Putamen (tissue), 1 donor: ENCODE measurements at regions not wholly inside any gene's neighbourhood (a gene's known extent, or its start where the extent isn't known, plus 50 kb on each side); places are given as distances from the start of the nearest gene placed in this dataset.

Source experiments
- DNase-seq: peaks from one replicate; pipeline ENCODE4 v3.0.0-alpha.2; 2016; ENCODE audit warnings: low spot score

DNA sequence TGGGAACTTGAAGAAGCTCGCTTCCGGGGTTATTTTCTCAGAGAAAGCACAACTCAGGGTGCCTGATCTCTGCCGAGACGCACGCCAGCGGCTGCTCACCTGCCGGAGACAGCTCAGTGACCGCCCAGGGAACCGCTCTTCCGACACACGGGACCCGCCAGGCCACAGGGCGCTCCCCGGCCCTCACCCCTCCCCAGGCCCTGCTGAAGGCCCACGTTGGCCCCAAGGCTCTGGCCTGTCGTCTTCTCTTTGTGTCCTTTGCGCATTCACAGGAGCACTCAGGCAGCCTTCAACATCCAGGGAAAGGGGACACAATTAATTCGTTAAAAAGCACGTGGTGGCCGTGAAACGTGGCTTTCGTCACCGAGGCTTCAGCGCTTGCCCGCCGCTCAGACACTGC, 276.3 kb upstream of the SALL3 start:
- no peak for DNase-seq

DNA sequence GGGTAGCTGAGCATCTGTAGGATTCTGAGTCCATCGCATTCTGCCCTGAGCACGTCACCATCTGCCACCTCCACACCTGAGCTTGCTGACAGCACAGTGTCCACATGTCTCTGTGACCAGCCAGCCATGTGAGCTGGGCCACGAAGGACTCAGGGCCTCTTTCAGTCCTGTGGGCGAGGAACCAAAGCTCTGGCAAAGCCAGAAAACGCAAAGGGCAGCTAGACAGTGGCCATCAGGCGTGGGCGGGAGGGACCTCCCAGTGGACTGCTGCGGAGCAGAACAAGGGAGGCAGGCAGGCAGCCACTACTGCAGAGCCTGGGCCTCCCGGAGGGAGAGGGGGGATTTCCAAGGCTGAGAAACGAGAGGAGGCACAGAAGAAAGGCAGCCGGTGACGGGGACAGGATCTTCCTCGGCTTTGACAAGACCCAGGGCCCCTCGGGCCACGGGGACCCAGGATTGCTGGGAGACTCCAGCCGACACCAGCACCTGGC, 274.6 kb upstream of the SALL3 start:
- no peak for DNase-seq

- DNase-seq: no peak
These were observed 270.3 kb upstream of the SALL3 start for GRCh38 chr18:78709261-78709809.

- no peak for DNase-seq
These were observed 268.3 kb upstream of the SALL3 start for GRCh38 chr18:78711316-78711715.

GRCh38 chr18:78711971-78712370, 267.6 kb upstream of the SALL3 start:
- DNase-seq: no peak

GRCh38 chr18:78713069-78713468, 266.5 kb upstream of the SALL3 start:
- DNase-seq: no peak

DNA sequence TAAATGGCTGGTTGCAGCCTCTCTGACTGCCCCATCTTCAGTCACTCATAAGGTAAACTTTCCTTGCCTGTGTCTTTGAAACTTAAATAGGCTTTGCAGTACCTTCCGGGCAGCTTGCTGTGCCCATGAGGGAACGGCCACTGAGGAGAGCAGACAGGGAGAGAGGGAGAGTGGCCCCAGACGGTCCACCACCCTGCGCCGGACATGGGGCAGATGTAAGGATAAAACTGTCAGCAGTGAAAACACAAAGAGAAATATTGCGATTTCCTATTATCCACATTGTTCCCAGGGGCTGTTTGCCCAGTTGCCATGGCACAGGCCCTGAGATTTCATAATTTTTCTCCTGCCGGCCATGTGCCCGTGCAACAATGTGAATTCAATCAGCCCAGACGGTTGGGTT, 265.9 kb upstream of the SALL3 start:
- no peak for DNase-seq

DNA sequence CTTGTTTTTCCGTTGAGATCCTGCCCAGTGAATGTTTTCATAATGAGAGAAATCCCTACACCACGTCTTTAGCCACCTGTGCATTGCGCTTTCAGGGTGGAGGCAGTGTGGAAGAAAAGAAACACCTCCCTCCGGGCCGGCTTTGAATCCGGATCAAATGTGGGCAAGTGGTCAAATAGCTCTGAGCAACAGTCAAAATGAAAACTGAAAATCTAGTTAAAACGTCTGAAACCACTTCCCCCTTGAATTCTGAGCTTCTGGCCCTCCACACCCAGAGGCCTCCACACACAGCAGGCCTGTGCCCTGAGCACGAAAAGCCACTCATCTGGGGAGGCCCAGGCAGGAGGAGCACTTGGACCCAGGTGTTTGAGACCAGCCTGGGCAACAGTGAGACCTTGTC, 263.6 kb upstream of the SALL3 start:
- no peak for DNase-seq

- no peak for DNase-seq
These were observed 263.0 kb upstream of the SALL3 start for GRCh38 chr18:78716581-78716980.

GRCh38 chr18:78717051-78717765, 262.4 kb upstream of the SALL3 start:
- DNase-seq: no peak

DNA sequence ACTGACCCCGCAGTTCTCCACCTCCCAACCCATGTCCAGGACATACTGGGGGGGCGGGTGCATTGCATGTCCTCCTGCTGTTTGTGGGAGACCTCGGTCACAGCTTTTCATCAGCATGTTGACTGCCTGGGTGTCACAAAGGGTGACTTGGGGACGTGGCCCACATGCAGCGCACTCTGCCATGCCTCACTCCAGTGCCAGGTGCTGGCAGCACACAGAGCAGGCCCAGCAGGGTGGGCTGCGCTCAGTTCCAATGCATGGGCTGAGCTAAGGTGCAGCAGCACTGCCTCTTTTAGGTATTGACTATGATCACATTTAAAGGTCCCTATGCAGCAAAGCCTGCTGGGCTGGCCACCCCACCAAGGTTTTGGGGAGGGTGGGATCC, 261.9 kb upstream of the SALL3 start:
- no peak for DNase-seq

DNA sequence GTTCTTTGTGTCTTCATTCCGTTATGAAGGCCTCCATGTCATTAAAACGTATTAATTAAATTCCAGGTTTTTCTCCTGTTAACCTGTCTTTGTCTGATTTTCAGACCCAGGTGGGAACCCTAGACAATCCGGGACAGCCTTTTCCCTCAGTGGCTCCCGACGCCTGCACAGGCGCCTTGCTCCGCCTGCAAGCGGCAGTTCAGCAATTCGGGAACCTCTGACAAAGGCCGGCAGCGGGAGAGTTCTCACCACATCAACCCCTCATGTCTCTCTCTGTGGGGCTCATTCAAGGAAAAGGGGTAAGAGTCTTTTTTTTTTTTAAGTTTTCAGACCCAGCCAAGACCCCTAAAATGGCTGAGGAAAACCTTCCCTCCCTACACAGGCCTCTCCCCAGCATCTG, 259.8 kb upstream of the SALL3 start:
- no peak for DNase-seq

GRCh38 chr18:78720456-78721237, 259.0 kb upstream of the SALL3 start:
- DNase-seq: no peak

GRCh38 chr18:78721238-78721875, 258.3 kb upstream of the SALL3 start:
- no peak for DNase-seq

- DNase-seq: no peak
These were observed 257.6 kb upstream of the SALL3 start for GRCh38 chr18:78721981-78722380.

GRCh38 chr18:78722386-78722785, 257.2 kb upstream of the SALL3 start:
- peak; percentile 44 for DNase-seq

DNA sequence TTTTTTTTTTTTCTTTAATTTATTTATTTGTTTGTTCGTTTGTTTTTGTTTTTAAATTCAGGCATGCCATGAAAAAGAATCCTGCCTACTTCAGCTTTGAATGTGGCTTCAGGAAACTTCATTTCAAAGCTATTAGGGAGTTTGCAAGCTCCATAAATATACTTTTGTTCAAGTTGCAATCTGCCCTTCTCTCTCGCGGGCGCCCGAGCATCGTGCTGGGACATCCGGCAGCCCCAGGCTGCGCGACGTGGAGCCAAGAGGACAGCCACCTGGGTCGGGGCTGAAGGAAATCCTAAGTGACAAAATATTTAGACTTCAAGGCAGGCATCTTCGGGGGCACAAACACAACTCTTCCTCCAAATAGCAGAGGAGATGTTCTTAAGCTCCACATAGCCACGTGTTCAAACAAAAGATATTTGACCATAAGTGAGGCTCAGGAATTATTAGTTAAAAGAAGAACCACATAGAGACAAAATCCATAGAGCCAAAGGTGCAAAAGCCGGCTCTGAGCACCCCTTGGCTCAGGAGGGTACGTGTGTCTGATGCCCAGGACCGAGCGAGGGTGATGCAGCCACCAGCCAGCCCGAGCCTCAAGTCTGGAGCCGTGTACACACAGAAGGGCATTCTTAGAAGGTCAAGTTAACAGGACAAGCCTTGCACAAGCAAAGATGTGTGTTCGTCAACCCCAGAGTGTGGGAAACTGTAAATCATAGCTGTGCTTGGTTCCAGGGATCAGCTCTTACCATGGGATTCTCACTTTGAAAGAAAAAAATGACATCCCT, 256.5 kb upstream of the SALL3 start:
- no peak for DNase-seq

GRCh38 chr18:78724214-78724914, 255.3 kb upstream of the SALL3 start:
- DNase-seq: no peak

- no peak for DNase-seq
These were observed 254.2 kb upstream of the SALL3 start for GRCh38 chr18:78725426-78725825.

DNA sequence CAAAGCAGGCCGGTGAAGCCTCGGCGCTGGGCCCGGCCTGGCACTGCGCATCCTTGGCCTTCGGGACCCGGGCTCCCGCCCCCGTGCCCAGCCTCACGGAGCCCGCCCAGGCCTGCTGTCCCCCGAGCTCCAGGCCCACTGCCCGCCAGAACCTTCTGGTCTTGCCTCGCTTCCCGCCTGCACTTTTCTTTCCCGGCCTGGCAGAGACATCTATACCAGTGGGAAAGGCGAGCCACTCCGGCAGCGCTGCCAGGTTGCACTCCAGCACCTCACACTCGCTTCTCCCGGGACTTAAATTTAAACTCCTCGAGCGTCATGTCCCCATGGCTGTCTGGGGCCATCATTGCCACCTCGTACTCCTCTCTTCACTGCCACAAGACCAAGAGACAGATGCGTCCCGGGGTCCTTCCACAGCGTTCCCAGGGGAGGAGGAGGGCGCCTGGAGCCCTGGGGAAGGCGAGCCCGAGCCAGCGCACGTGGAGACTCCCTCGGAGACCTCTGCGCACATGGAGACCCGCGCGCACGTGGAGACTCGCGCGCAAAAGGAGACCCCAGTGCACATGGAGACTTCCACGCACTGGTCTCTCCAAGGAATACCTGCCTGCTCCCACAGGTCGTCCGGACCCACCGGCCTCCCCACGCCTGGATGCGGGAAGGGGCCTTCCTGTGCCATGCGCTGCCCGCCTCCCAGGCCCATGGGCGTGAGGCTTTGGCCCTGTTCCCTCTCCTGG, 253.1 kb upstream of the SALL3 start:
- DNase-seq: no peak
